ENCODE measurements at regions not wholly inside any gene's neighbourhood (a gene's known extent, or its start where the extent isn't known, plus 50 kb on each side); places are given as distances from the start of the nearest gene placed in this dataset.

- no peak for TF ChIP-seq CTCF (IDR thresholded peaks at IDR 0.05)
- no peak for TF ChIP-seq POLR2AphosphoS5 (IDR thresholded peaks at IDR 0.05; ENCODE audit: low read depth, low read length)
- TF ChIP-seq CHD2 (IDR thresholded peaks at IDR 0.05; ENCODE audit: low read length, partially characterized antibody), result no peak
These were observed 274.9 kb upstream of the CADM1 start for GRCh38 chr11:115778928-115779650.

All from SK-N-SH (cell line).